ENCODE measurements at regions not wholly inside any gene's neighbourhood (a gene's known extent, or its start where the extent isn't known, plus 50 kb on each side); places are given as distances from the start of the nearest gene placed in this dataset.

- TF ChIP-seq YY1 (IDR thresholded peaks at IDR 0.05; ENCODE audit: low read depth) (no peak), NFIC (IDR thresholded peaks at IDR 0.05) (no peak), RAD21 (IDR thresholded peaks at IDR 0.05; ENCODE audit: low read depth) (no peak), CEBPB (IDR thresholded peaks at IDR 0.05) (no peak), REST (IDR thresholded peaks at IDR 0.05; ENCODE audit: low read depth) (no peak), ZBTB7A (IDR thresholded peaks at IDR 0.05; ENCODE audit: low read depth) (no peak)
Measured at GRCh38 chr18:67347438-67347837, 169.1 kb downstream of the DSEL start.
